ENCODE measurements at regions not wholly inside any gene's neighbourhood (a gene's known extent, or its start where the extent isn't known, plus 50 kb on each side); places are given as distances from the start of the nearest gene placed in this dataset.

- no peaks in the 10 kb centered on the region for H3K4me1 Mint-ChIP-seq (ENCODE audit: low read depth)
- no peaks in the 10 kb centered on the region for H3K27me3 Mint-ChIP-seq
- H3K27ac Mint-ChIP-seq, result no peak overlapping the region
- TF ChIP-seq CTCF (IDR thresholded peaks at IDR 0.05), result no peak
- H3K4me3 Mint-ChIP-seq, result no peak overlapping the region
- POLR2A ChIA-PET, result no interaction called here
- ATAC-seq, result no peak
- intact Hi-C loops (cut with micrococcal nuclease), result no loop called here
- H3K36me3 Mint-ChIP-seq (ENCODE audit: low read depth), result no peaks in the 10 kb centered on the region
- DNase-seq, result no peak
- no peaks in the 10 kb centered on the region for H3K9me3 Mint-ChIP-seq
- CTCF ChIA-PET, result no interaction called here
Observed at GRCh38 chr5:163626904-163627434, 121.5 kb downstream of the MAT2B start.

GRCh38 chr5:163631856-163632255 lies 126.4 kb downstream of the MAT2B start:
- no peak for DNase-seq
- ATAC-seq, result no peak
- ChIA-PET CTCF (no interaction called here), POLR2A (no interaction called here)
- Mint-ChIP-seq H3K4me3 (no peak overlapping the region), H3K27ac (no peak overlapping the region), H3K36me3 (ENCODE audit: low read depth) (no peaks in the 10 kb centered on the region), H3K27me3 (peaks cover 3% of the 10 kb centered on the region), H3K9me3 (no peaks in the 10 kb centered on the region), H3K4me1 (ENCODE audit: low read depth) (no peaks in the 10 kb centered on the region)
- intact Hi-C loops (cut with micrococcal nuclease), result no loop called here
- no peak for TF ChIP-seq CTCF (IDR thresholded peaks at IDR 0.05)

- POLR2A ChIA-PET, result no interaction called here
- DNase-seq, result no peak
- H3K4me3 Mint-ChIP-seq, result no peak overlapping the region
- no peak for ATAC-seq
- no peaks in the 10 kb centered on the region for H3K9me3 Mint-ChIP-seq
- intact Hi-C loops (cut with micrococcal nuclease), result no loop called here
- H3K27ac Mint-ChIP-seq, result no peak overlapping the region
- CTCF ChIA-PET, result no interaction called here
- TF ChIP-seq CTCF (IDR thresholded peaks at IDR 0.05), result no peak
- H3K36me3 Mint-ChIP-seq (ENCODE audit: low read depth), result no peaks in the 10 kb centered on the region
- no peaks in the 10 kb centered on the region for H3K4me1 Mint-ChIP-seq (ENCODE audit: low read depth)
- peaks cover 3% of the 10 kb centered on the region for H3K27me3 Mint-ChIP-seq
Observed at GRCh38 chr5:163633926-163634460, 128.6 kb downstream of the MAT2B start.

GRCh38 chr5:163635631-163636030 lies 130.2 kb downstream of the MAT2B start:
- intact Hi-C loops (cut with micrococcal nuclease), result no loop called here
- no peaks in the 10 kb centered on the region for H3K9me3 Mint-ChIP-seq
- H3K4me3 Mint-ChIP-seq, result no peak overlapping the region
- DNase-seq (no peak), ATAC-seq (no peak)
- ChIA-PET CTCF (no interaction called here), POLR2A (no interaction called here)
- H3K4me1 Mint-ChIP-seq (ENCODE audit: low read depth), result no peaks in the 10 kb centered on the region
- no peak for TF ChIP-seq CTCF (IDR thresholded peaks at IDR 0.05)
- H3K27me3 Mint-ChIP-seq, result peaks cover 3% of the 10 kb centered on the region
- no peaks in the 10 kb centered on the region for H3K36me3 Mint-ChIP-seq (ENCODE audit: low read depth)
- no peak overlapping the region for H3K27ac Mint-ChIP-seq

GRCh38 chr5:163642904-163643303 lies 137.5 kb downstream of the MAT2B start:
- no peaks in the 10 kb centered on the region for H3K36me3 Mint-ChIP-seq (ENCODE audit: low read depth)
- no peak for TF ChIP-seq CTCF (IDR thresholded peaks at IDR 0.05)
- H3K9me3 Mint-ChIP-seq, result no peaks in the 10 kb centered on the region
- intact Hi-C loops (cut with micrococcal nuclease), result no loop called here
- ChIA-PET CTCF (interaction anchor here (1.3 kb wide), 1 partner anchor 49 kb away, joined by 3 read pairs; no protein-coding TSS in a partner anchor), POLR2A (no interaction called here)
- ATAC-seq (no peak), DNase-seq (no peak)
- no peaks in the 10 kb centered on the region for H3K27me3 Mint-ChIP-seq
- H3K27ac Mint-ChIP-seq, result no peak overlapping the region
- no peaks in the 10 kb centered on the region for H3K4me1 Mint-ChIP-seq (ENCODE audit: low read depth)
- H3K4me3 Mint-ChIP-seq, result no peak overlapping the region

All from activated CD8-positive, alpha-beta T cell treated with anti-CD3 and anti-CD28 coated beads for 36 hours (primary cell).